Stimulated activated CD8-positive, alpha-beta memory T cell treated with anti-CD3 and anti-CD28 coated beads, Interleukin-7, amount 100 ng/mL, for 48 hours (primary cell): ENCODE measurements at regions not wholly inside any gene's neighbourhood (a gene's known extent, or its start where the extent isn't known, plus 50 kb on each side); places are given as distances from the start of the nearest gene placed in this dataset.

Experiments
- DNase-seq, 2 donors: peaks; one replicate each; pipeline ENCODE4 v3.0.0-alpha.2; 2020; ENCODE audit warnings: low read depth in 1 of 2; ENCODE audit errors: extremely low read depth in 1 of 2

GRCh38 chr4:176970853-176971252 lies 178.1 kb upstream of the VEGFC start:
- DNase-seq, result no peak

DNA sequence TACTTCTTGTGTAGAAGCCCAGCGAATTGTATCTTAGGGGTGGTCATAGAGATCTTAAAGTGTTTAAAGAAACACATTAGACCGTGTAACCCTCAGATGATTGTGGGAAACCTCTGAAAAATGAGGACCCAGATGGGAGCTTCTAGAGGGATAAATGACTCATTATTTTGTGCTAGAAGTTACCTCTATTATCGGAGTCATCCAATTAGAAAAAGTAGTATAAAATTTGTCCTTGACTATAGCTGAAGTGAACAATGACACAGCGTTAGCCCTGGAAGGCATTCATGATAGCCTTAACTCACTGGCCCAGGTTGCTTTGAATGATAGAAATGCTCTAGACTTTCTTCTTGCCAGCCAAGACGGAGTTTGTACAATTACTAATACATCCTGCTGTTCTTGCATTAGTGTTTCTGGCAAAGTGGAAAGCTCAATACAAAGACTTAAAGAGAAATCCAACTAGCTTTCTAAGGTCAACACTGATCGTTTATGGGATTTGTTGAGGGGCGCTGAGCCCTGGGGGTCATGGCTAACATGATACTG lies 178.9 kb upstream of the VEGFC start:
- DNase-seq, result no peak

DNA sequence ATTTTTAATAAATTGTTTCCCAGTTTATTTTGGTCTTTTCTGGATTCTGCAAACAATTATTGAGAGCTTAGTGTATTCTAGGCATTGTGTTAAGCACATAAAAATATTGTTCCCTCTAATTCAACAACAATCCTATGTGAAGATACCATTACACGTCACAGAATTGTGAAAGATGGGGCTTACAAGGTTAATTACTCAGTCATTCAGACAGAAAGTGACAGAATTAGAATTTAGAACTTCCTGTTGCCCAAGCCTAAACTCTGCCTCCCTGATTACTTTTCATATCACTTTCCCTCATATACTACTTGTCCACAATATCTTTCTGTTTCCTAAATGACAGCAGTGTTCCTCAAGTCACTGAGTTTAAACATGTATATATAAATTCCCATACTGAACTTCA lies 186.7 kb upstream of the VEGFC start:
- no peak for DNase-seq

- no peak for DNase-seq
Measured at GRCh38 chr4:176981074-176981473, 188.4 kb upstream of the VEGFC start.

- DNase-seq, result no peak
Measured at GRCh38 chr4:176981551-176981950, 188.8 kb upstream of the VEGFC start.

GRCh38 chr4:176988226-176988625 lies 195.5 kb upstream of the VEGFC start:
- DNase-seq, result no peak

- DNase-seq, result no peak
Measured at GRCh38 chr4:176989186-176989585, 196.5 kb upstream of the VEGFC start.

GRCh38 chr4:176999935-177000543 lies 207.3 kb upstream of the VEGFC start:
- DNase-seq, result no peak

GRCh38 chr4:177001271-177002175 lies 208.8 kb upstream of the VEGFC start:
- DNase-seq, result no peak

DNA sequence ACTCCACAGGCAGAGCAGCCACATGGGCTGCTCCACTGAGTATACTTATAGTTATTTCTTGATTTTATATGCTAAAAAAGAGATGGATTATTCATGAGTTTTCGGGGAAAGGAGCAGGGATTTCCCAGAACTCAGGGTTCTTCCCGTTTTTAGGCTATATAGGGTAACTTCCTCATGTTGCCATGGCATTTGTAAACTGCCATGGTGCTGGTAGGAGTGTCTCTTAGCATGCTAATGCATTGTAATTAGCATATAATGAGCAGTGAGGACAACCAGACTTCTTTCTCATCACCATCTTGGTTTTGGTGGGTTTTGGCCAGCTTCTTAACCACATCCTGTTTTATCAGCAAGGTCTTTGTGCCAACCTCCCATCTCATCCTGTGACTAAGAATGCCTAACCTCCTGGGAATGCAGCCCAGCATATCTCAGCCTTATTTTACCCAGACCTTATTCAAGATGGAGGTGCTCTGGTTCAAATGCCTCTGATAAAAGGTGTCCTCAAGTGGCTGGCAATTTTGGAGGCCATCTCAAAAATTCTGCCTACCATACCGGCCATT lies 213.0 kb upstream of the VEGFC start:
- no peak for DNase-seq

- no peak for DNase-seq
Measured at GRCh38 chr4:177006331-177006730, 213.6 kb upstream of the VEGFC start.

DNA sequence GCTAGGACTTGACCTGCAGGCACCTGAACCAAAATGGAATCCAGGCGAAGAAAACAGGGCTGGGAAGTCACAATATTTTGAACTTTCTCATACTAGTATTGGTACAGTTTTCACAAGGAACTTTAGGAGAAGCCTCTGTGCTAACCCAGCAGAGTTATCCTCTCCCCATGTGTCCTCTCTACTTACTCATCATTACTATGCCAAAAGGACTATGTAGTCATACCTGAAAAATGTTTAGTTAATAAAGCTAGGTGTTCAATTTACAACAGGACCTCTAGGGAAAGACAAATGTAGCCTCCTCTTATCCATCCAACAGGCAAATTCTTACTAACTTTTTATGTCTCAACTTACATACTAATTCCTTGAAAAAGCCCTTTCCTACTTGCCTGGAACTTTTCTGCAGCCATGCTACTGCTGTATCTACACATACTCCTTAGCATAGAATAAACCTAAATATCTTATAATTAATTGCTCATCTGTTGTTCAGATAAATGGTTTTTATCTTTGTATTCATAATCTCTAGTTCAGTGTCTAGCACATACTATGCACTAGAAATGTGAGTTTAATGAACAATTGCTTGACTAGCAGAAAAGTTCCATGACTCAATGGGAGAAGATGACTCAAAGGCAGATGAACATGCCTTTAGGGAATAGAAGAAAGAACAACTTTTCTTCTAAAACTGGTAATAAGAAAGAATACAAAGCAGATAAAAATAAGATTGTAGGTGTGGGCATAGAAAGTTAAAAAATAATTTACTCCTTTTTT lies 215.5 kb upstream of the VEGFC start:
- DNase-seq, result no peak

GRCh38 chr4:177008836-177009501 lies 216.2 kb upstream of the VEGFC start:
- DNase-seq, result no peak

GRCh38 chr4:177010418-177010817 lies 217.7 kb upstream of the VEGFC start:
- DNase-seq, result no peak

DNA sequence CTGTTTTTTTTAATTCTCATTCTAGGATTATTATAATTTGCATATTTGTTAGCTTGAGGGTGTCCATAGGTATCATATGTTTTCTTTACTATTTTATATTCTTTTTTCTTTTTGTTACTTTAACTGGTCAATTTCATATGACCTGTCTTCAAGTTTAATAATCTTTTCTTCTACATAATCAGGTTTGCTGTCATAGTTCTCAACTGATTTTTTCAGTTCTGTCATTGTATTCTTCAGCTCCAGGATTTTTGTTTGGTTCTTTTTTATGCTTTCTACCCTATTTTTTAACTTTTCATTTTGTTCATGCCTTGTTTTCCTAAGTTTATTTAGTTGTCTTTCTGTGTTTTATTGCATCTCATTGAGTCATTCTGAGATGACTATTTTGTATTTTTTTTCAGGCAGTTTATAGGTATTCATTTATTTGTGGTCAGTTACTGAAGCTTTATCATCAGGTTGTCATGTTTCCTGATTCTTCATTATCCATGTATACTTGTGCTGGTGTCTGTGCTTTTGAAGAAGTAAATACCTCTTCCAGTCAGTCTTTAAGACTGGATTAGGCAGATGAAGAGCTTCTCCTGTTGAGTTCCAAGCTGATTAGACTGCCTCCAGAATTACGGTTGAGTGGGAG lies 220.3 kb upstream of the VEGFC start:
- DNase-seq, result no peak

GRCh38 chr4:177016541-177017141 lies 223.9 kb upstream of the VEGFC start:
- DNase-seq, result no peak

DNA sequence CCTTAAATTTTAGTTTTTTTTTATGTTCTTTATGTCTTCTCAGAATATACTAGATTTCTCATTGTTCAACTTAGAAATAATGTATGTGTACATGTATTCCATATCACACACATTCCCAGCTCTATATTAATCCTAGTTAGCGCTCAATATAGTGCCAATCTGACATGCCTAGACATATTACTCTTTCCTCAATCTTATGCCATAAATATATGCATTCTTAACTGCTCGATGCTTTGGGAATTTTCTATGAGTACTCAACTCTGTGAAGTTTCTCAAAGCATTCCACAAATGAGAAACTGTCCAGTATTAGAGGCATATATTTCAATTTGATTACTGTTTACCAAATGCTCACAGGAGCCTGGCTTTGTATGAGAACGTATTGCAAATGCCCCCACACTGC lies 231.2 kb upstream of the VEGFC start:
- no peak for DNase-seq

GRCh38 chr4:177032341-177032740 lies 239.6 kb upstream of the VEGFC start:
- no peak for DNase-seq

DNA sequence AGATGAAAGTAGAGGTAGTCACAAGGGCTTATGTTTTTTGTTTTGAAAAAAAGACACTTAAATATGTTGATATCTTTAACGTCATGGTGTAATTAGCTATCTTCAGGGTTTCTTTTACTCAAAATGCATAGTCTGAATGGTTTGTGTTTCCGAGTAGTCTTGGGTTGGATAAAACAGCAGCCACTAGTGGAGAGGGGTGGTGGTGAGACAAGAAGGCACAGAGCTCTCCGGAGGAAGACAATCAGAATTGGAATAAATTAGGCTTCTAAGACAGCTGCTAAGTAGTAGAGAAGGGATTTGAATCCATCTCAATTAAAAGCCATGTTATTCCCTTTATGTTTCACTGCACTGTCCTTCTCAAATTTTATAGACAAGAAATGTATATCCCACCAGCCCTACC lies 240.4 kb upstream of the VEGFC start:
- no peak for DNase-seq

- DNase-seq, result no peak
Measured at GRCh38 chr4:177033632-177034031, 240.9 kb upstream of the VEGFC start.
